Thyroid gland (tissue), 4 donors: ENCODE measurements at regions not wholly inside any gene's neighbourhood (a gene's known extent, or its start where the extent isn't known, plus 50 kb on each side); places are given as distances from the start of the nearest gene placed in this dataset.

Source experiments
- DNase-seq, 2 donors: peaks; one replicate each; pipeline ENCODE4 v3.0.0-alpha.2; 2019
- H3K27ac ChIP-seq, 3 donors: fragments of 200-600 bp; sonication (generic); 1 replicate in 2 of 3; 2 replicates in 1 of 3; pipeline ENCODE4 v1.5.1; 2016 to 2019; ENCODE audit warnings: mild to moderate bottlenecking in 1 of 3, moderate library complexity in 1 of 3
- H3K27me3 ChIP-seq: fragments of 200-600 bp; sonication (generic); one replicate; pipeline ENCODE4 v1.5.1; 2019
- H3K36me3 ChIP-seq, 2 donors: fragments of 200-600 bp; sonication (generic); one replicate each; pipeline ENCODE4 v1.5.1; 2016 to 2019
- H3K4me1 ChIP-seq, 2 donors: fragments of 200-600 bp; sonication (generic); one replicate each; pipeline ENCODE4 v1.5.1; 2017 to 2019
- H3K4me3 ChIP-seq, 3 donors: fragments of 200-600 bp; sonication (generic); replicated peaks in 1 of 3; 1 replicate in 2 of 3; 2 replicates in 1 of 3; pipeline ENCODE4 v1.5.1; 2016; ENCODE audit warnings: mild to moderate bottlenecking in 1 of 3
- H3K9me3 ChIP-seq: fragments of 200-600 bp; sonication (generic); one replicate; pipeline ENCODE4 v1.5.1; 2017
- POLR2A ChIP-seq, 2 donors: fragments of 450-650 bp; IDR thresholded peaks; one replicate each; pipeline ENCODE4 v1.6.1; 2017; ENCODE audit warnings: antibody characterized with exemption in 2 of 2, mild to moderate bottlenecking in 2 of 2, moderate library complexity in 1 of 2
- WGBS, 2 donors: methylation state at CpG; one replicate each; pipeline ENCODE4 v1.1.5; 2017; 5-methylcytosine and 5-hydroxymethylcytosine counted together
- intact Hi-C: fragments of 100-400 bp; cut with DNase I; formaldehyde crosslinking; loops from one replicate; pipeline ENCODE4 v1.15.1; 2023
- TF ChIP-seq, protein P1 (sequence below), 6 experiments: fragments of 200-600 bp in 3 of 6; fragments of 450-650 bp in 3 of 6; sonication (generic) in 3 of 6; IDR thresholded peaks; one replicate each; pipeline ENCODE4 v1.5.1; 2016 to 2019; ENCODE audit warnings: antibody characterized with exemption in 6 of 6, mild to moderate bottlenecking in 2 of 6, inconsistent platforms in 1 of 6, moderate library complexity in 1 of 6

DNA sequence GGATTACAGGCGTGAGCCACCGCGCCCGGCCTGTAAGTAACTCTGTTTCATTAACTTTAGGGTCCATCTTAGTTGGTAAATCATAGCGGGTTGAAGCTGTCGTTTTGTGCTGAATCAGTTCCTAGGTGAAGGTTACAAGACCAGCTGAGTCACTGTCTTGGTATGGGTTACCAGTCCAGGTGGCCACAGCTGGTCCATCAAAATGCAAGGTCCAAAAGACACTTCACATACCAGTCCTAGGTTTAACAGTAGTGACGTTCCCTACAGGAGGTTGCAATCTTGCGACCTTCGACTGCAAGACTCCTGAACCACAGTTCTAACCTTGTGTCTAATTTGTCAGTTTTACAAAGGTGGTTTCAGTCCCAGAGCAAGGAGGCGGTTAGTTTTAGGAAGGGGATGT, 160.1 kb upstream of the ATP10A start:
- H3K4me1 ChIP-seq: no peaks in the 10 kb centered on the region
- H3K9me3 ChIP-seq: no peaks in the 10 kb centered on the region
- intact Hi-C loops: no loop called here
- 90 to 95% methylated on average over 10 of the region's 10 CpGs for WGBS, 2 donors
- H3K27ac ChIP-seq: no peak overlapping the region
- H3K36me3 ChIP-seq: no peaks in the 10 kb centered on the region
- H3K27me3 ChIP-seq: no peaks in the 10 kb centered on the region
- no peak for DNase-seq
- TF ChIP-seq, protein P1, sequence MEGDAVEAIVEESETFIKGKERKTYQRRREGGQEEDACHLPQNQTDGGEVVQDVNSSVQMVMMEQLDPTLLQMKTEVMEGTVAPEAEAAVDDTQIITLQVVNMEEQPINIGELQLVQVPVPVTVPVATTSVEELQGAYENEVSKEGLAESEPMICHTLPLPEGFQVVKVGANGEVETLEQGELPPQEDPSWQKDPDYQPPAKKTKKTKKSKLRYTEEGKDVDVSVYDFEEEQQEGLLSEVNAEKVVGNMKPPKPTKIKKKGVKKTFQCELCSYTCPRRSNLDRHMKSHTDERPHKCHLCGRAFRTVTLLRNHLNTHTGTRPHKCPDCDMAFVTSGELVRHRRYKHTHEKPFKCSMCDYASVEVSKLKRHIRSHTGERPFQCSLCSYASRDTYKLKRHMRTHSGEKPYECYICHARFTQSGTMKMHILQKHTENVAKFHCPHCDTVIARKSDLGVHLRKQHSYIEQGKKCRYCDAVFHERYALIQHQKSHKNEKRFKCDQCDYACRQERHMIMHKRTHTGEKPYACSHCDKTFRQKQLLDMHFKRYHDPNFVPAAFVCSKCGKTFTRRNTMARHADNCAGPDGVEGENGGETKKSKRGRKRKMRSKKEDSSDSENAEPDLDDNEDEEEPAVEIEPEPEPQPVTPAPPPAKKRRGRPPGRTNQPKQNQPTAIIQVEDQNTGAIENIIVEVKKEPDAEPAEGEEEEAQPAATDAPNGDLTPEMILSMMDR (IDR thresholded peaks at IDR 0.05): no peak
- no peak for TF ChIP-seq POLR2A (IDR thresholded peaks at IDR 0.05)
- H3K4me3 ChIP-seq: no peak overlapping the region

- H3K27ac ChIP-seq: no peak overlapping the region
- WGBS, 2 donors: 88 to 89% methylated on average over 8 of the region's 8 CpGs
- TF ChIP-seq, protein P1 (IDR thresholded peaks at IDR 0.05): no peak
- TF ChIP-seq POLR2A (IDR thresholded peaks at IDR 0.05): no peak
- intact Hi-C loops: no loop called here
- H3K27me3 ChIP-seq: no peaks in the 10 kb centered on the region
- DNase-seq: no peak
- H3K4me3 ChIP-seq: no peak overlapping the region
- no peaks in the 10 kb centered on the region for H3K36me3 ChIP-seq
- H3K9me3 ChIP-seq: no peaks in the 10 kb centered on the region
- H3K4me1 ChIP-seq: no peaks in the 10 kb centered on the region
These were observed 157.7 kb upstream of the ATP10A start for GRCh38 chr15:26020871-26021270.

- H3K4me1 ChIP-seq: no peaks in the 10 kb centered on the region
- no peak overlapping the region for H3K4me3 ChIP-seq
- no peak for DNase-seq
- no peaks in the 10 kb centered on the region for H3K27me3 ChIP-seq
- 95 to 96% methylated on average over 7 of the region's 7 CpGs for WGBS, 2 donors
- no peak overlapping the region for H3K27ac ChIP-seq
- no peaks in the 10 kb centered on the region for H3K36me3 ChIP-seq
- no peaks in the 10 kb centered on the region for H3K9me3 ChIP-seq
- intact Hi-C loops: no loop called here
- TF ChIP-seq, protein P1 (IDR thresholded peaks at IDR 0.05): no peak
- TF ChIP-seq POLR2A (IDR thresholded peaks at IDR 0.05): no peak
These were observed 154.5 kb upstream of the ATP10A start for GRCh38 chr15:26017665-26018064.

- DNase-seq: no peak
- 53 to 72% methylated on average over 7 to 11 of the region's 11 CpGs for WGBS, 2 donors
- no peaks in the 10 kb centered on the region for H3K9me3 ChIP-seq
- TF ChIP-seq POLR2A (IDR thresholded peaks at IDR 0.05): no peak
- TF ChIP-seq, protein P1 (IDR thresholded peaks at IDR 0.05): no peak
- H3K27ac ChIP-seq: no peak overlapping the region
- no peaks in the 10 kb centered on the region for H3K36me3 ChIP-seq
- H3K27me3 ChIP-seq: no peaks in the 10 kb centered on the region
- intact Hi-C loops: no loop called here
- H3K4me1 ChIP-seq: no peaks in the 10 kb centered on the region
- H3K4me3 ChIP-seq: no peak overlapping the region
These were observed 152.5 kb upstream of the ATP10A start for GRCh38 chr15:26015516-26016075.

DNA sequence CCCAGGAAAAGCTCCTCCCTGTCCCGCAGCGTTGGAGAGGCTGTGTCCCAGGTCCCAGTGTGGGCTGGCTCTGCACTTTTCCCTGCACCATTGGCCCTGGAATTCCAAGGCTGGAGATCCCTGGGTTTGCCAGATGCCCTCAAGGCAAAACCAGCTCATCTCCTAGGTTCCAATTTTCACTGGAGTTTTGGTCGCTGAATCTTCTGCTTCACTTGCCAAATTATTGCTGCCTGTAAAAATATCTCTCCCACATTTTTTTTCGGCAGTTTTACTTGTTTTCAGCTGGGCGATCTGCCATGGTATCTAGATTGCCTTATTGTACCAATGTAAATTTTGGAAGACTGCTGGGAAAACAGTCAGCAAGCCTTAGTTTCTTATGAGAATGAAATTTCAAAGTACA, 150.9 kb upstream of the ATP10A start:
- Histone ChIP-seq H3K27me3 (no peaks in the 10 kb centered on the region), H3K9me3 (no peaks in the 10 kb centered on the region), H3K4me1 (no peaks in the 10 kb centered on the region), H3K36me3 (no peaks in the 10 kb centered on the region), H3K4me3 (no peak overlapping the region), H3K27ac (no peak overlapping the region)
- 41 to 44% methylated on average over 5 of the region's 5 CpGs for WGBS, 2 donors
- TF ChIP-seq POLR2A (IDR thresholded peaks at IDR 0.05): no peak
- TF ChIP-seq, protein P1 (IDR thresholded peaks at IDR 0.05): no peak
- intact Hi-C loops: no loop called here
- no peak for DNase-seq
